ENCODE measurements at regions not wholly inside any gene's neighbourhood (a gene's known extent, or its start where the extent isn't known, plus 50 kb on each side); places are given as distances from the start of the nearest gene placed in this dataset.

- POLR2A ChIA-PET, result no interaction called here
- CTCF ChIA-PET, result no interaction called here
- no peak for TF ChIP-seq CTCF (IDR thresholded peaks at IDR 0.05; ENCODE audit: insufficient read depth, low read length, missing control alignments)
- no peak for DNase-seq (ENCODE audit: low read depth, low spot score)
- no peak overlapping the region for H3K4me3 ChIP-seq (ENCODE audit: low read depth, low read length)
Observed at GRCh38 chr4:35818520-35818919, 425.8 kb downstream of the ARAP2 start.

- POLR2A ChIA-PET, result no interaction called here
- no peak for DNase-seq (ENCODE audit: low read depth, low spot score)
- CTCF ChIA-PET, result no interaction called here
- no peak overlapping the region for H3K4me3 ChIP-seq (ENCODE audit: low read depth, low read length)
- no peak for TF ChIP-seq CTCF (IDR thresholded peaks at IDR 0.05; ENCODE audit: insufficient read depth, low read length, missing control alignments)
Observed at GRCh38 chr4:35820003-35820402, 424.3 kb downstream of the ARAP2 start.

- H3K4me3 ChIP-seq (ENCODE audit: low read depth, low read length), result no peak overlapping the region
- no peak for DNase-seq (ENCODE audit: low read depth, low spot score)
- CTCF ChIA-PET, result no interaction called here
- no peak for TF ChIP-seq CTCF (IDR thresholded peaks at IDR 0.05; ENCODE audit: insufficient read depth, low read length, missing control alignments)
- POLR2A ChIA-PET, result no interaction called here
Observed at GRCh38 chr4:35824231-35824630, 420.1 kb downstream of the ARAP2 start.

- H3K4me3 ChIP-seq (ENCODE audit: low read depth, low read length), result no peak overlapping the region
- DNase-seq (ENCODE audit: low read depth, low spot score), result no peak
- POLR2A ChIA-PET, result no interaction called here
- CTCF ChIA-PET, result no interaction called here
- TF ChIP-seq CTCF (IDR thresholded peaks at IDR 0.05; ENCODE audit: insufficient read depth, low read length, missing control alignments), result no peak
Observed at GRCh38 chr4:35835893-35836292, 408.4 kb downstream of the ARAP2 start.

GRCh38 chr4:35836596-35836995, 407.7 kb downstream of the ARAP2 start:
- CTCF ChIA-PET, result no interaction called here
- TF ChIP-seq CTCF (IDR thresholded peaks at IDR 0.05; ENCODE audit: insufficient read depth, low read length, missing control alignments), result no peak
- no peak for DNase-seq (ENCODE audit: low read depth, low spot score)
- H3K4me3 ChIP-seq (ENCODE audit: low read depth, low read length), result no peak overlapping the region
- POLR2A ChIA-PET, result no interaction called here

GRCh38 chr4:35867057-35867456, 377.3 kb downstream of the ARAP2 start:
- ChIA-PET CTCF (no interaction called here), POLR2A (no interaction called here)
- no peak for TF ChIP-seq CTCF (IDR thresholded peaks at IDR 0.05; ENCODE audit: insufficient read depth, low read length, missing control alignments)
- DNase-seq (ENCODE audit: low read depth, low spot score), result no peak
- H3K4me3 ChIP-seq (ENCODE audit: low read depth, low read length), result no peak overlapping the region
